Coronary artery (tissue), 2 donors: ENCODE measurements at regions not wholly inside any gene's neighbourhood (a gene's known extent, or its start where the extent isn't known, plus 50 kb on each side); places are given as distances from the start of the nearest gene placed in this dataset.

ENCODE experiments used
- DNase-seq: peaks from one replicate; pipeline ENCODE4 v3.0.0-alpha.2; 2017; ENCODE audit warnings: low spot score
- H3K27ac ChIP-seq, 2 donors: fragments of 200-600 bp; sonication (generic); one replicate each; pipeline ENCODE4 v1.5.1; 2016 to 2019
- H3K4me3 ChIP-seq: fragments of 200-600 bp; sonication (generic); 2 replicates; pipeline ENCODE4 v1.5.1; 2016; ENCODE audit warnings: mild to moderate bottlenecking, moderate library complexity
- TF ChIP-seq, protein P1 (sequence below): fragments of 200-600 bp; sonication (generic); IDR thresholded peaks from one replicate; pipeline ENCODE4 v1.5.1; 2019; ENCODE audit warnings: antibody characterized with exemption

- TF ChIP-seq, protein P1, sequence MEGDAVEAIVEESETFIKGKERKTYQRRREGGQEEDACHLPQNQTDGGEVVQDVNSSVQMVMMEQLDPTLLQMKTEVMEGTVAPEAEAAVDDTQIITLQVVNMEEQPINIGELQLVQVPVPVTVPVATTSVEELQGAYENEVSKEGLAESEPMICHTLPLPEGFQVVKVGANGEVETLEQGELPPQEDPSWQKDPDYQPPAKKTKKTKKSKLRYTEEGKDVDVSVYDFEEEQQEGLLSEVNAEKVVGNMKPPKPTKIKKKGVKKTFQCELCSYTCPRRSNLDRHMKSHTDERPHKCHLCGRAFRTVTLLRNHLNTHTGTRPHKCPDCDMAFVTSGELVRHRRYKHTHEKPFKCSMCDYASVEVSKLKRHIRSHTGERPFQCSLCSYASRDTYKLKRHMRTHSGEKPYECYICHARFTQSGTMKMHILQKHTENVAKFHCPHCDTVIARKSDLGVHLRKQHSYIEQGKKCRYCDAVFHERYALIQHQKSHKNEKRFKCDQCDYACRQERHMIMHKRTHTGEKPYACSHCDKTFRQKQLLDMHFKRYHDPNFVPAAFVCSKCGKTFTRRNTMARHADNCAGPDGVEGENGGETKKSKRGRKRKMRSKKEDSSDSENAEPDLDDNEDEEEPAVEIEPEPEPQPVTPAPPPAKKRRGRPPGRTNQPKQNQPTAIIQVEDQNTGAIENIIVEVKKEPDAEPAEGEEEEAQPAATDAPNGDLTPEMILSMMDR, result no peak
- DNase-seq, result no peak
- H3K4me3 ChIP-seq, result no peak overlapping the region
- H3K27ac ChIP-seq, result no peak overlapping the region
Measured at GRCh38 chr3:124520970-124521369, 209.3 kb upstream of the UMPS start.

GRCh38 chr3:124522082-124522625, 208.1 kb upstream of the UMPS start:
- H3K4me3 ChIP-seq, result no peak overlapping the region
- no peak overlapping the region for H3K27ac ChIP-seq
- TF ChIP-seq, protein P1, result no peak
- no peak for DNase-seq

- Histone ChIP-seq H3K27ac (no peak overlapping the region), H3K4me3 (no peak overlapping the region)
- TF ChIP-seq, protein P1, result no peak
- no peak for DNase-seq
Measured at GRCh38 chr3:124526601-124527000, 203.7 kb upstream of the UMPS start.

DNA sequence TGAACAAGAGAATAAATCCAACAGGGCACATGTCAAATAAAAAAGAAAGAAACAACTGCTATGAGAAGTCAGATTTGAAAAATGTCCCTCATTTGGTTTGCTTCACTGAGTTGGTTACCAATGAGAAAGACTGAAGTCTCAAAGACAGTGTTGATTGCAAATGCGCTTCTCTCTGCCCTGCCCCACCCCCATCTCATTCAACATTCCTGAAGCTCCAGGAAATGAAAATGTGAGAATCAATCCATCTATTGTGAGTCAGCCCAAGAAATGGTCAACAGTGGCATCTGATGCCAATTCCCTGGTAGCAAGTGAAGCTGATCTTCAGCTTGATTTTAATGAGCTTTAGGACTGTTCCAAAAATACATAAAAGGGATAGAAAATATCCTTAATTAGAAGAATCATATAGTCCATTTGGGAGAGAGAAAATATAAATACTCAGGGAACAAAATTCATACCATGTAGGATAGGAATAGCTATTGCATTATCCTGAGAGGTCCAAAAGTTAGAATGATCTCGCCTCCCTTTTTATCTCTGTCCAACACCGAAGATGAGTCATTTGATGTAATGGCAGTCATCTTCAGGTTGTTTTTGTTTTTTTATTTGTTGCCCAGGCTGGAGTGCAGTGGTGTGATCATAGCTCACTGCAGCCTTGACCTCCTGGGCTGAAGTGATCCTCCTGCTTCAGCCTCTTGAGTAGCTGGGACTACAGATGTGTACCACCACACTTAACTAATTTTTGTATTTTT, 200.3 kb upstream of the UMPS start:
- DNase-seq, result no peak
- TF ChIP-seq, protein P1, result no peak
- no peak overlapping the region for H3K27ac ChIP-seq
- H3K4me3 ChIP-seq, result no peak overlapping the region

- DNase-seq, result no peak
- no peak overlapping the region for H3K4me3 ChIP-seq
- H3K27ac ChIP-seq, result no peak overlapping the region
Measured at GRCh38 chr3:124530916-124531315, 199.3 kb upstream of the UMPS start.

GRCh38 chr3:124532071-124532470, 198.2 kb upstream of the UMPS start:
- H3K27ac ChIP-seq, result no peak overlapping the region
- no peak for DNase-seq
- TF ChIP-seq, protein P1, result no peak
- H3K4me3 ChIP-seq, result no peak overlapping the region

More at GRCh38 chr3:124530916-124531315, 199.3 kb upstream of the UMPS start:
- TF ChIP-seq, protein P1, result no peak

DNA sequence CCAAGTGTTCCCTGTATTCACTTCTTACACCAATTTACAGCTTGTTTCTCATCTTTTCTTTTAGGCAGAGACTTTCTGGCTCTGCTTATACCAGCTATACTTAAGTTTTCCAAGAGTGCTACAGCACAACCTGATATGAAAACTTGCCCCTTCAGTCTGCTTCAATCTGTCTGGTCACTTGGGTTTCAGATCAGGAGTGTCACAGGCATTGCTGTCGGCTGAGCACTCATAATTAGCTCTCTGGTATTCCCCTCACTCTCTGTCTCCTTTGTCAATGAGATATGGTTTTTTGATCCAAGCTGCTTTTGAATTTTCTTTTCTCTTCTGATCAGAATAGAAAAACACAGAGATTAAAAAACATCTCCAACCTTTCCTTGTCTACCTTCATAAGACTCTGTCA, 194.9 kb upstream of the UMPS start:
- no peak overlapping the region for H3K4me3 ChIP-seq
- no peak overlapping the region for H3K27ac ChIP-seq
- DNase-seq, result no peak
- TF ChIP-seq, protein P1, result no peak
